ENCODE measurements at regions not wholly inside any gene's neighbourhood (a gene's known extent, or its start where the extent isn't known, plus 50 kb on each side); places are given as distances from the start of the nearest gene placed in this dataset.

DNA sequence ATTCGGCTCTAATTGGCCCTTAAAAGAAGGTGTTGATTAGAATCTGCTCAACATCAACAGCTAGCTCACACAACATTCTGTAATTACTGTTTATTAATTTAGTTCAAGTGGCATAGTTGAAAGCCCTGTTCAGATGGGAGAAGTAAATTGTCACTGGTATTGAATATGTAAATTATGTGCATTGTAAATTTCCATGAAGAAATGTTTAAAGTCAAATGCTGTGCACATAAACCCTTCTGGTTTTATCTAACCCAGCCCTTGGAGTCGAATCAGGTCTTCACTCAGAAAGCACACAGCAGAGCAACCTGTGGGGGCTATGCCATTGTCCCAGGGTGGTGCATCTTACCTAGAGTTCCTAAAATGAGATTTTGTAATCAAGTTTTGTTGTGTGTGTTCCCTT is 65.4 kb upstream of the LMO4 start:
- no peak overlapping the region for H3K4me2 ChIP-seq (ENCODE audit: low read length)
- no peak overlapping the region for H3K9ac ChIP-seq
- no peak overlapping the region for H3K4me3 ChIP-seq (ENCODE audit: low read depth, low read length)
- TF ChIP-seq CTCF (IDR thresholded peaks at IDR 0.05), result no peak
- no peak overlapping the region for H2AFZ ChIP-seq
- H3K36me3 ChIP-seq (ENCODE audit: control insufficient read depth, insufficient read depth, low read length), result no peaks in the 10 kb centered on the region
- no peaks in the 10 kb centered on the region for H3K4me1 ChIP-seq
- no peaks in the 10 kb centered on the region for H3K27me3 ChIP-seq (ENCODE audit: control insufficient read depth, insufficient read depth, low read length)
- no peak overlapping the region for H3K27ac ChIP-seq
- no peaks in the 10 kb centered on the region for H3K79me2 ChIP-seq
- no peaks in the 10 kb centered on the region for H3K9me3 ChIP-seq (ENCODE audit: control insufficient read depth, low read length)

DNA sequence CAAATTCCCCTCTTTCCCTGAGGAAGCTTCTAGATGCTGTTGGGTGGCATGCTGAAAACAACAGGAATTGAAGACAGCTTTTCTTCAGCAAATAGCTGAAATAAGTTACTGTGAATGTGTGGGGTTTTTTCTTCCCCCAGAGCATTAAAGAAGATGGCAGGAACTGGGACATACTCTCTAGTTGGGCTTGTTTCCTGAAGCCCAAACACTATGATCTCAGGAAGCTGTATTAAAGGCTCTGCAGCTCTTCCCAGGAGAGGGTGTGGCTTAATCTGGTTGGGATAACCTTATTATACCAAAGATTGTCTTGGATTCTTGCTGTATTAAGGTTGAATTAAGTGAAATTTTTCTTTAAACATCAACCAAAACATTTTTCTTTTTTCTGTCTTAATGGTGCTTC is 64.9 kb upstream of the LMO4 start:
- Histone ChIP-seq H3K36me3 (ENCODE audit: control insufficient read depth, insufficient read depth, low read length) (no peaks in the 10 kb centered on the region), H3K9ac (no peak overlapping the region), H2AFZ (no peak overlapping the region), H3K9me3 (ENCODE audit: control insufficient read depth, low read length) (no peaks in the 10 kb centered on the region), H3K4me1 (no peaks in the 10 kb centered on the region), H3K79me2 (no peaks in the 10 kb centered on the region), H3K4me2 (ENCODE audit: low read length) (no peak overlapping the region), H3K4me3 (ENCODE audit: low read depth, low read length) (no peak overlapping the region), H3K27ac (no peak overlapping the region), H3K27me3 (ENCODE audit: control insufficient read depth, insufficient read depth, low read length) (no peaks in the 10 kb centered on the region)
- TF ChIP-seq CTCF (IDR thresholded peaks at IDR 0.05), result no peak

DNA sequence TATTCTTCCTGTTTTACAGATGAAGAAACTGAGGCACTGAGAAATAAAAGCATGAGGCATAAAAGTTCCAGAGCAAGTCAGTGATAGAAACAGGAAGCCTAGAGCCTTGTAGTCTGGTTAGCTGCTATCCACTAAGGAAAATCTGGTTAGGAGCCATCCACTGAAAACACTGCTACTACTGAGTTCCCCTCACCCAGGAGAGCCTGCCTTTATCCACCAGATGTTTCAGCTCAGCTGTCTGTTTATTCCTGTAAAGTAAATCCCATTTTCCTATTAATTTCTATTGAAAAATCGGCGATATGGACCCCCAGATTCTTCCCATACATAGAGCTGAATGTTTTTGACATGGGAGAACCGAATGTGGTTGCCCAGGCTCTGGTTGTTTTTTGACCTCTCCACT is 63.7 kb upstream of the LMO4 start:
- Histone ChIP-seq H3K4me3 (ENCODE audit: low read depth, low read length) (no peak overlapping the region), H3K27ac (no peak overlapping the region), H3K4me1 (no peaks in the 10 kb centered on the region), H3K79me2 (no peaks in the 10 kb centered on the region), H3K27me3 (ENCODE audit: control insufficient read depth, insufficient read depth, low read length) (no peaks in the 10 kb centered on the region), H3K36me3 (ENCODE audit: control insufficient read depth, insufficient read depth, low read length) (no peaks in the 10 kb centered on the region), H2AFZ (no peak overlapping the region), H3K4me2 (ENCODE audit: low read length) (no peak overlapping the region), H3K9me3 (ENCODE audit: control insufficient read depth, low read length) (no peaks in the 10 kb centered on the region), H3K9ac (no peak overlapping the region)
- TF ChIP-seq CTCF (IDR thresholded peaks at IDR 0.05), result no peak

DNA sequence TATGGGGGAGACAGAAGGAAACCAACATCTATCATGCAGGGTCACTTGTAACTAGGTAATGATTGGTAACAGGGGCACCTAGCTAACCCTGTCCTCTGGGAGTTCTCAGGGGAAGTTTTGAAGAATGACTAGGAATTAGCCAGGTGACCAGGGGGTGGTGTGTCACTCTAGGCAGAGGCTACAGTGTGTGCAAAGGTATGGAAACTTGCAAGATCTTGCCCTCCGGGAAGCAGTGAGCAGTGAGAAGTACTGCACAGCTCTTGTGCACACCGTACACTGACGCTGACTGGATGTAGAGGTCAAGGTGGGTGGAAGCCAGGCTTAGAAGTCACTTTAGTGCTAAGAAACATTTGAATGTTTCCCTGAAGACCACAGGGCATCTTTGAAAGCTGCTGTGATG is 62.9 kb upstream of the LMO4 start:
- Histone ChIP-seq H3K9ac (no peak overlapping the region), H3K4me1 (no peaks in the 10 kb centered on the region), H3K79me2 (no peaks in the 10 kb centered on the region), H3K36me3 (ENCODE audit: control insufficient read depth, insufficient read depth, low read length) (no peaks in the 10 kb centered on the region), H3K9me3 (ENCODE audit: control insufficient read depth, low read length) (no peaks in the 10 kb centered on the region), H3K4me3 (ENCODE audit: low read depth, low read length) (no peak overlapping the region), H3K27me3 (ENCODE audit: control insufficient read depth, insufficient read depth, low read length) (no peaks in the 10 kb centered on the region), H2AFZ (no peak overlapping the region), H3K4me2 (ENCODE audit: low read length) (no peak overlapping the region), H3K27ac (no peak overlapping the region)
- no peak for TF ChIP-seq CTCF (IDR thresholded peaks at IDR 0.05)

- Histone ChIP-seq H3K9ac (no peak overlapping the region), H3K36me3 (ENCODE audit: control insufficient read depth, insufficient read depth, low read length) (no peaks in the 10 kb centered on the region), H3K9me3 (ENCODE audit: control insufficient read depth, low read length) (no peaks in the 10 kb centered on the region), H3K4me1 (no peaks in the 10 kb centered on the region), H3K79me2 (no peaks in the 10 kb centered on the region), H3K4me2 (ENCODE audit: low read length) (no peak overlapping the region), H3K27me3 (ENCODE audit: control insufficient read depth, insufficient read depth, low read length) (no peaks in the 10 kb centered on the region), H3K27ac (no peak overlapping the region), H2AFZ (no peak overlapping the region), H3K4me3 (ENCODE audit: low read depth, low read length) (no peak overlapping the region)
- no peak for TF ChIP-seq CTCF (IDR thresholded peaks at IDR 0.05)
Observed at GRCh38 chr1:87268111-87268510, 60.6 kb upstream of the LMO4 start.

All from parathyroid adenoma (tissue), 2 donors.